Endometrial microvascular endothelial cells (primary cell): ENCODE measurements at regions not wholly inside any gene's neighbourhood (a gene's known extent, or its start where the extent isn't known, plus 50 kb on each side); places are given as distances from the start of the nearest gene placed in this dataset.

Experiments used
- in situ Hi-C: cut with HindIII; loops from 2 replicates; pipeline ENCODE4 v1.10.0; 2017; ENCODE audit warnings: low sequenced_read_pairs, low pct_unique_long_range_greater_than_20kb; ENCODE audit errors: inconsistent ontology term

DNA sequence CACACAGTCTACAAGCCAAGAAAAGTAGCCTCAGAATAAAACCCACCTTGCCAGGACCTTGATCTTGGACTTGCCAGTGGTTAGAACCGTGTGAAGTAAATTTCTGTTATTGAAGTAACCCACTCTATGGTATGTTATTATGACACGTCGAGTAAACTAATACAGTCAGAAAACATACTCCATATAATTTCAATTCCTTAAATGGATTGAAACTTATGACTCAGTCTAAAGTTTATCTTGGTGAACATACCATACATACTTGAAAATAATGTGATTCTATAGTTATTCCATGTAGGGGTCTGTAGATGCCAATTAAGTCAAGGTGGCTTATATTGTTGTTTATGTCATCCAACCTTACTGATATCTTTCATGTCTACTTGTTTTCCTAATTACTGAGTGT is 950.7 kb downstream of the TLE4 start:
- in situ Hi-C loops = no loop called here

DNA sequence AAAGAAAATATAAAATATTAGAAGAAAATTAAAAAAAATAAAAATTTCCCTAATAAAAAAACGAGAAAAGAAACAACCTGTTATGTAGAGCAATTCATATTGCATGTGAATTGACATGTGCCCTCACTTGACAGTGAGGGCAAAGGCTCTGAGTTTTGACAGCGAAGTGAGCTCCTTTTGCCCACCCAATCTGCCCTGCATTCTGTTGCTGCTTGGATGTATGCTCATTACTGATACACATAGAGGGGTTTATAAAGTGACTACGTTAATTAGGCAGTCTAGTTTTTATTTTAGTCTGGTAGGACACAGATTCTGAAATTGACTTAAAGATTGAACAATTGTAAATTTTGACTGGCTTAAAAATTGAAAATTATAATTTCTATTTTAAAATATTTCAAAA is 949.4 kb downstream of the TLE4 start:
- in situ Hi-C loops = no loop called here

DNA sequence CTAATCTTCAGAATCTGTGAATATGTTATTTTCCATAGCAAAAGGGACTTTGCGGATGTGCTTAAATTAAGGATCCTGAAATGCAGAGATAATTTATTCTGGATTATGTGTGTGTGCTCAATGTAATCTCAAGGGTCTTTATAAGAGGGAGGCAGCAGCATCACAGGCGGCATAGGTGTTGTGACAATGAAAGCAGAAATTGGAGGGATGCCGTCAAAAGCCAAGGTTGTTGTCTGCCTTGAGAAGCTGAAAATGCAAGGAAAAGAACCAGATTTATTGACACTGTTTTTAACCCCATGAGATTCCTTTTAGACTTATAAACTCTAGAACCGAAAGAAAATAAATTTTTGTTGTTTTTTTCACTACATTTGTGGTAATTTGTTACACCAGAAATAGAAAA is 948.5 kb downstream of the TLE4 start:
- in situ Hi-C loops = no loop called here

DNA sequence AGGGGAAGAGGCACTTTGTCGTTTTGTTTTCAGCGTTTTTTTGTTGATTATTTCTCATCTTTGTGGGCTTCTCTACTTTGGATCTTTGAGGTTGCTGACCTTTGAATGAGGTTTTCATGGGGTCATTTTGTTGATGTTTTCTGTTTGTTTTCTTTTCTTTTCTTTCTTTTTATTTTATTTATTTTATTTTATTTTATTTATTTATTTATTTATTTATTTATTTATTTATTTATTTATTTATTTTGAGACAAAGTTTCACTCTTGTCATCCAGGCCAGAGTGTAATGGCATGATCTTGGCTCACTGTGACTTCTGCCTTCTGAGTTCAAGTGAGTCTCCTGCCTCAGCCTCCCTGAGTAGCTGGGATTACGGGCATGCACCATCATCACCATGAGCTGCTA is 946.7 kb downstream of the TLE4 start:
- in situ Hi-C loops = no loop called here

DNA sequence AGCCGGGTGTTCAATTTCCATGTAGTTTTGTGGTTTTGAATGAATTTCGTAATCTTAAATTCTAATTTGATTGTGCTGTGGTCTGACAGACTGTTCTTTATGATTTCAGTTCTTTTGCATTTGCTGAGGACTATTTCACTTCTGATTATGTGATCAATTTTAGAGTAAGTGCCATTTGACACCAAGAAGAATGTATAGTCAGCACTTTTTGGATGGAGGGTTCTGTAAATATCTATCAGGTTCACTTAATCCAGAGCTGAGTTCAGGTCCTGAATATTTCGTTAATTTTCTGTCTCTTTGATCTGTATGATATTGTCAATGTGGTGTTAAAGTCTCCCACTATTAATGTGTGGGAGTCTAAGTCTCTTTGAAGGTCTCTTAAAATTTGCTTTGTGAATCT is 944.9 kb downstream of the TLE4 start:
- in situ Hi-C loops = no loop called here

DNA sequence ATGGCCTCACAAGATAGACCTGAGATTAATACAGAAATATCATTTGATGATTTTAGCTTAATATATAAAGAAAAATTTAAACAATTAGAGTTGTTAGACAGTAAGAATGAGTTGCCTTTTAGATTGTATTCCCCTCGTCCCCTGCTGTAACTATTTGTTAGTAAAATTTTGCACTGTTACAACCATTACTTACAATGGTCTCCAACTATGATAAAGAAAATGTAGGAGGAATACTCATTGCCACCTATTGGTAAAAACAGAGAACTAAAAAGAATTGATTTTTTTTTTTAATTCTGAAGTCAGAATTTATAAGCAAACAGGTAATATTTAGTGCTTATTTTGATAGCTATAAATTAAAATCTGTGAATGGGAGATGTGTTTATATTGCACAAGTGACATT is 937.6 kb downstream of the TLE4 start:
- in situ Hi-C loops = no loop called here

DNA sequence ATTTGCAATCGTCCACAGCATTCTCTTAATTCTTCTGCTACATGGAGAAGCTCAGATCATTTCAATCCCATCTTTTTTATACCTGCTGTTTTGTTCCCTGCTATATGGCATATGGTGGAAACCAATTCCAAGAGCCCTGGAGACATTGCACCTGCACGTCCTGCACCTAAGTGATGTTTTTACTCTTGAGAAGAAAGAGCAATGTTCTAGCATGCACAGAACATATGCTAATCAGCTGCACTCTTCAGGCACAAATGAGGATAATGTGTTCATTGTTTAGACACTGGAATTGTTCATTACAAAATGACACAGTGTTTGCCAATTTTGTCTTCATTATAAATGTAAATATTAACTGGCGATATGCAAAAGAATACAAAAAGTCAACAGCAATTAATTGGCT is 935.8 kb downstream of the TLE4 start:
- in situ Hi-C loops = no loop called here

DNA sequence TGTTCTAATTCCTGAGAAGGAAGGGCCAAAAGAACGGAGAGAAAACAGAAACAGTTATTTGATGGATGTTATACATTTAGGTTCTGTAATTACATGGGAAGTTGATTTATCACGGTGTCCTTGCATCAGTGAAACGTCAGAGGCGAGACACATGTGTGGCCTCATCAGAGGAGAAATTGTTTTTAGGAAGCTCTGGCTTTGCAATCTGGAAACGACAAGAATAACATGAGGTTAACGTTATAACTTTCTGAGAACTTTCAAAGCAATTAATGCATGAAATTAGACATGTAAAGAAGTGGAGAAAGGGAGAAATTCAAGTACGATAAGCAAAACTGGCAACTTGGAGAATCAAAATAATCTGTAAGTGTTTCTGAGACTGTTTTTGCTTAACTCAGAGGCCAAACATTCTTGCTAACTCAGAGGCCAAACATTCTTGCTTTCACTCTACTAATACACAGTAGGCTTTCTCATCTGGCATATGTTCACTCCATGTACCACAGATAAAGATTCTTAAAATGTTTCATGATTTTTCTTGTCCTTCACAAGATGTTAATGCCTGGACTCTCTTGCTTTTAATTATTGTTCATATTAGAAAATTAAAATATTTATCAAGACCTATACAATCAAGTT is 933.0 kb downstream of the TLE4 start:
- in situ Hi-C loops = no loop called here

DNA sequence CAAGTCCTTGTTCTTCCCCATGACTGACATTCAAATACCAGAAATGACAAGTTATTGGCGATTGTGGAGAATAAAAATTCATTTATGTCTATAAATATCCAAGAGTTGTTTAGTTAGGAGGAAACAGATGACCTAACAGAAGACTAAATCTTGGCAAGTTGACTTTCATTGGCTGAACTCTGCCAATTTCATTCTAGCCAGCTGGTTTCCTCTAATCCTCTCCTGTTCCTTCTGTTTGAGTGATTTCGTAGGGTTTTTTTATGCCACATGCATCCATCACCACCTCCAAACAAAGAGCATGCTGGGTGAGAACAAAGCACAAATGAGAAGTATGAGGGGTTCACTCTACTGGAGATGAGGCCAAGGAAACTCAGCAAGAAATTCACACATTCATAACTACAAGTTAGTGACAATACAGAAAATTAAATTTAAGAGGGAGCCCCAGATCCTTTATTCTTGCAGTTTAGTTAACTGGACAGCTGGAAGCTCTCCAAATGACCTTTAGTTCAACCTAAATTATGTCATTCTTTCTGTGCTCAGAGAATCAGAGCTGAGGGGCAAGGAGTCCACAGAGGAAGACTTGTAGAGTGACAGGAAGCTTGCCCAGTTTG is 932.0 kb downstream of the TLE4 start:
- in situ Hi-C loops = no loop called here

DNA sequence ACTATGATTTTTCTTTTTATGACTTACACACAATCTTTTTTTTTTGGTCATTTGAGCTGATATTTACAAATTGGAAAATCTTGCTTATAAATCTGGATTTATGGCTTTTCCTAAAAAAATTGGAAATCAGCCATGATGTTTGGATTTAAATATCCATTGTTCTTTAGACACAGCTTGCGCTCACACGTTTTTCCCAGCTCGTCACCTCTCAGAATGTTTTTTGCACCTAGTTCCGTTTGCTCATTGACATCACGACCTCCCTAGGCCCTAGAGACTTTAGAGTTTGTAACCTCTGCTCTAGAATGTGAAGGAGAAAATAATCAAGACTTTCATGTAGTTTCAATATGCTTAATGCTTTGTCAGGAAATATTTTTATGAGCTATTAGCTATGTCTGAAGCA is 930.5 kb downstream of the TLE4 start:
- in situ Hi-C loops = no loop called here

DNA sequence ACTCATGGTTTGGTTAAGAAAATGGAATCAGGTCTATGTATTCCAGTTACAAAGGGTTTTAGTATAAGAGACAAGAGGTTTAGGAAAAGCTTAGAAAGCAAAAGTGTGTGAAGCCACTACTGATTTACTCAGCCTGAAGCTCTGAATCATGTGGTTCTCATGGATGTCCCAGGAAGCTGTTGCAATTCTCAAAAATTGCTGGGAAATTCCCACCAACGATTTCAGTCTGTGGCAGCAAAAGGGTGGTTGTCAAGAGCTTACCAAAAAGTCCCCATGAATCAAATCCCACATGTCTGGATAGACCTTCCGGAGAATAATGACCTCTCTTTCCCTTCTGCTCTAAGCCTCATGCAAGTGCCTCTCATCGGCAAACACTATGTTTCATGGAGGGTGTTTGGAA is 929.9 kb downstream of the TLE4 start:
- in situ Hi-C loops = no loop called here

DNA sequence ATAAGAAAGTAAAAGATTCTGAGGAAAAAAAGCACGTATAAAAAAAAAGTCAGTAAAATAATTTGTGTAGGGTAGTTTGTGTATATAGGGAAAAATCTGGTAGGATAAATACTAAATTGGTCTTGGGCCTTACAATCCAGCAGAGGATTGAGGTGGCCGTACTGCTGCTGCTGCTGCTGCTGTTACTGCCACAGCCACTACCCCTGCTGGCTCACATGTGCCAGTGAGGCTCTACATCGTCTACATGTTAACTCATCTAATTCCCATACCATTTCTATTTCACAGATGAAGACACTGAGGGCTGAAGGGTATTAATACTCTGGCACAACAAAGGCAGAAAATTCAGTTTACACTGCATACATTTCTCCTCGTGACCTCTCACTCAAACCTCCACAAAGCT is 928.5 kb downstream of the TLE4 start:
- in situ Hi-C loops = no loop called here

DNA sequence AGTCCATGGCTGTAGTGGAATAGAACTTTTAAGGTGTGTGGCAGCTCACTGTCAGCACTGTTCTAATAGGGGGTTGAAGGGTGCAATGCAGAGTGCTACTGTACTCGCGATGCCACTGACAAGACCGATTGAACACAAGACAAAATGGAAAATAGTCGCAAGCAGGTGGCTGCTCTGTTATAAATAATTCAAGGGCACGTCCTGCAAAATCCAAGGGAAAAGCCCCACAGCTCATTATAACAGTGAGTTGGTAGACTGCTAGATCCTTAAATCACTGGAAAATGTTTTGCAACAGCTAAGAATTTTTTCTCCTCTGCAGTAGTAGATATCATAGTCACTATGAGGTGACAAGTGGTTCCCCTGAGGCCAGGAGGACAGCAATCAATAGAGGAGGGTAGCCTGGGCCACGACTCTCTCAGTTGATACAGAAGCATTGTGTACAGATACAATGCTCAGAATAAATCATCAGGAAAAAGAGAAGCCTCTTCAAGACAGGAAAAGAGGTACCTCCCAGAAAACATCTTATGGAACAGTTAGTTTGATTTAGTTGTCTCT is 926.3 kb downstream of the TLE4 start:
- in situ Hi-C loops = no loop called here

DNA sequence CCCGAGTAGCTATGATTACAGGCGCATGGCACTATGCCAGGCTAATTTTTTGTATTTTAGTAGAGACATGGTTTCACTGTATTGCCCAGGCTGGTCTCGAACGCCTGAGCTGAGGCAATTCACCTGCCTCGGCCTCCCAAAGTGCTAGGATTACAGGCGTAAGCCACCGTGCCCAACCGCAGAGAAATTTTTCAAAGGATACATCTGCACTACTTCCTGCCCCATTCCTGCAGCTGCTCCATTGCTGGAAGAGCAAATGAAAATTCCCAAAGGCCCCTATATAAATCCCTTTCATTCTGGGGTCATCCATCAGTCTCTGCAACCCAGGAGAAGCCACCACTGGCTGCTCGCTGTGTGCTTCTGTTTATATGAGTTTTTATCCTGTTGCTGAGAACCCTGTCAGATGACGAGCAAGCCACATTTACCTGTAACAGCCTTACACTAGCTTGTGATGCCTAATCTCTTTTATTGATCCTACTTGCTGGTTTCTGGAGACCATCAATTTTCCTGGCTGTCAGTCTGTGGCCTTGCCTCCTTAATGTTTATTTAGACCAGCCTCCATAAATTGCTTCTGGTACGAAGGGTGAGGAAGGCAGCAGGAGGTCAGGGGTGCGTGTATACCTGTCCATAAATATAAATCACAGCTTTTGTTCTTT is 925.3 kb downstream of the TLE4 start:
- in situ Hi-C loops = no loop called here

DNA sequence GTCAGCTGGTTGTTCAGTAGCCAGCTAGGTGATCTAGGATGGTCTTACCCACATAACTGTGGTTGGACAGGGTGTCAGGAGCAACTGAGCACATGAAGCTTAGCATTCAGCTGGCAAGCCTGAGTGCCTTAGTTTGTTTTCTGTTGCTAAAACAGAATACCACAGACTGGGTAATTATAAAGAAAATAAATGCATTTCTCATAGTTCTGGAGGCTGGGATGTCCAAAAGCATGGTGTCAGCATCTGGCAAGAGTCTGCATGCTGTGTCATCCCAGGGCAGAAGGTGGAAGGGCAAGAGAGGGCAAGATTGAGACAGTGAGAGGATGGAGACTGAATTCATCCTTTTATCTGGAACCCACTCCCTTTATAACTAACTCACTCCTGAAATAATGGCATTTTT is 921.5 kb downstream of the TLE4 start:
- in situ Hi-C loops = no loop called here

DNA sequence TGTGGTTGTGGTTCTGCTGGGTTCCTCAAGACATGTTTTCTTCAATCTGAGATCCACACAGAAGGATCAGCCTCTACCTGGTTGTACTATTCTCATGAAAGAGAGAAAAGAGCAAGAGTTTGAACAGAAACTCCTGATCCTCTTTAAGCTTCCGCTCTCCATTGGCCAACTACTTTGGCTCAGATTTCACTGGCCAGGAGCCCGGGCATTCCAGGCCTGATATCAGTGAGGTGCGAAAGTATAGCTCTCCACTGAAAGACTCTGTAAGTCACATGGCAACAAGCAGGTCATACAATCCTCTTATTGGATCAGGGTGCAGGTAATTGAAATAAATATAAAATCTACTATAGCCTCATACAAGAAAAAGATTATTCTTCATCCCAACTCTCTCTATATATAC is 920.5 kb downstream of the TLE4 start:
- in situ Hi-C loops = no loop called here

DNA sequence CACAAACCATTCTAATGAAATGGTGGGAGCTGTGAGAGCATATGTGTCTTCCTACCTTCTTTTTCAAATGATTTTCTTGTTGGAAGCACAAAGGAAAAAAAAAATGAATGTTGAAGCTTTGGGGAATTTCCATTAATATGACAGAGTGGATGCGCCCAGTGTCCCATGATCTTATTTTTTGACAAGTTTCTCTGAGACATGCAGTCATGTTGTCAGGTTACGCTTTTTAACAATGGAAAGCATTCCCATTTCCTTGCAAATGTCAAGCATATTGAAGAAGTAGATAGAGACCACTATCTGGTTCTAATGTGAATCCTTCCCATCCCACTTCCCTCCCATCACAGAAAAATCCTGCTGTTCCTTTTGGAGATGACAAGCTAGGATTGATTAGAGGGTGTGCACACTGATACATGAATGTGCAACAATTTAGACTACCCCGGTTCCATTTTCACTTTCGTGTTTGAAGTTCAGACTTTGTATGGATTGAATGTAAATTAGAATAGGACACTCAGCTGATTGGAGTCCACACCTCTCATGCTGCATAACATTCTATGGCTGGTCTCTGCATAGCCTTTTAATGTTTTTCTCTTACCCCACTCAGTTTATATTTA is 919.4 kb downstream of the TLE4 start:
- in situ Hi-C loops = no loop called here

DNA sequence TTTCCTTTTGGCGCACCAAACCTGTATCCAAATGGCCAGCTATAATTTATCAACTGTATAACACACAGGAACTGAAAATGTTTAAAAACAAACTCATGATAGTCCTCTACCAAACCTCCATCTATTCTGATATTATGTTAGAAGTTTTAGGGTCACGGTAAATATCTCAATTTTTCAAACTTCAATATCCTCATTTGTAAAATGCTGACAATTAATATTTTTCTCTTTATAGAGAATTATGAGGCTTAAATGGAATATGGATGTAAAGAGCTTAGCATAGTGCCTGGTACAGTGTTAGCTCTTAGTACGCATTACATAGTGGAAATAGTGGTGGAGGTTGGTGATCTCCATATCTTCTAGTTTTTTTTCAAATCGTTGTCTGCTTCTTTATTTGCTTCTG is 917.6 kb downstream of the TLE4 start:
- in situ Hi-C loops = no loop called here

DNA sequence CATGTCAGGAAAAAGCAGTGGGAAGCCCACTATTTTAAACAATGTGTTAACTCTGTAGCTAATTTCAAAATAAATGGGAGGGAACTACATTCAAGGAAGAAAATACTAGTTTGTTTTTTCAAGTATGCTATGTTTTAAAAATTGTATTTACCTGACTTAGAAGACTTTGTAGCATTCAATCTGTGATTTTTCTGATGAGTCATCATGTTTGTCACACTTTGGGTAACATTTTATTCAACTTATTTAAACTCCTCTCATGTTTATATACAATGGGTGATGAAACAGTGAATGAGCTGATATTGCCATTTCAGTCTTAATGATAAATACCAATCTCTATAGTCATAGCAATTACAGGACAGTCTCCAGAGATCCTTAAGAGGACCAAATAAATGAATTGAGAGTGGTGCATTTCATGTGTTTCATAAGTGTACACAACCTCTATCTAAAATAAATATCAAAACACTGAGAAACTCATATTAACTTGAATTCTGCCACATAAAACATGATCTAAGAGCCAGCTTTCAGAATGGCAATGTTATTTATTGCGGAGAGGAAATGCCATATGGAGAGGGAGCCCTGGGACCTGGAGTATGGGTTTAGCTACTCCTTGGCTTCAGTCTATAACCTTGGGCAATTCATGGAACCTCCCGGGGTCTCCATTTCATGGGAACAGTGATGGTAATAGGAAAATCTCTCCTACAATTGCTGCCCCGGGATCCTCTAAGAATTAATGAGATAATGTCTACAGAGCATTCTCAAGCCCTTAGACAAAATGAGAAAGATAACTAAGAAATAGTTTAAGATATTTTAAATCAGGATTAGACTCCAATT is 913.9 kb downstream of the TLE4 start:
- in situ Hi-C loops = no loop called here
